Hepatocyte (in vitro differentiated cells): ENCODE measurements at regions not wholly inside any gene's neighbourhood (a gene's known extent, or its start where the extent isn't known, plus 50 kb on each side); places are given as distances from the start of the nearest gene placed in this dataset.

Experiments
- EZH2phosphoT487 ChIP-seq: fragments of 200-600 bp; sonication (generic); IDR thresholded peaks from one replicate; pipeline ENCODE4 v1.6.1; 2018; ENCODE audit warnings: antibody characterized with exemption, mild to moderate bottlenecking, low read depth, moderate library complexity; ENCODE audit not compliant: unreplicated experiment, severe bottlenecking
- TF ChIP-seq, protein P1 (sequence below): fragments of 200-600 bp; sonication (generic); IDR thresholded peaks from 2 replicates; pipeline ENCODE4 v1.5.1; 2016; ENCODE audit warnings: antibody characterized with exemption, mild to moderate bottlenecking; ENCODE audit not compliant: poor library complexity

DNA sequence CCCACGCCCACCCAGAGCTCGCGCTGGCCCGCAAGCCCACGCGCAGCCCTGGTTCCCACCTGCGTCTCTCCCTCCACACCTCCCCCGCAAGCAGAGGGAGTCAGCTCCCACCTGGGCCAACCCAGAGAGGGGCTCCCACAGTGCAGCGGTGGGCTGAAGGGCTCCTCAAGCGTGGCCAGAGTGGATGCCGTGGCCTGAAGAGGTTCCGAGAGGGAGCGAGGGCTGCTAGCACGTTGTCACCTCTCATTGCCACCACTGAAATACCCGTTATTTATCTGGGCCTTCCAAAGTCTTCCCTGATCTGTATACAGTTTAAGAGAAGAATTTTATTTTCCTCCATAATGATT is 88.3 kb upstream of the MYLIP start:
- TF ChIP-seq, protein P1, sequence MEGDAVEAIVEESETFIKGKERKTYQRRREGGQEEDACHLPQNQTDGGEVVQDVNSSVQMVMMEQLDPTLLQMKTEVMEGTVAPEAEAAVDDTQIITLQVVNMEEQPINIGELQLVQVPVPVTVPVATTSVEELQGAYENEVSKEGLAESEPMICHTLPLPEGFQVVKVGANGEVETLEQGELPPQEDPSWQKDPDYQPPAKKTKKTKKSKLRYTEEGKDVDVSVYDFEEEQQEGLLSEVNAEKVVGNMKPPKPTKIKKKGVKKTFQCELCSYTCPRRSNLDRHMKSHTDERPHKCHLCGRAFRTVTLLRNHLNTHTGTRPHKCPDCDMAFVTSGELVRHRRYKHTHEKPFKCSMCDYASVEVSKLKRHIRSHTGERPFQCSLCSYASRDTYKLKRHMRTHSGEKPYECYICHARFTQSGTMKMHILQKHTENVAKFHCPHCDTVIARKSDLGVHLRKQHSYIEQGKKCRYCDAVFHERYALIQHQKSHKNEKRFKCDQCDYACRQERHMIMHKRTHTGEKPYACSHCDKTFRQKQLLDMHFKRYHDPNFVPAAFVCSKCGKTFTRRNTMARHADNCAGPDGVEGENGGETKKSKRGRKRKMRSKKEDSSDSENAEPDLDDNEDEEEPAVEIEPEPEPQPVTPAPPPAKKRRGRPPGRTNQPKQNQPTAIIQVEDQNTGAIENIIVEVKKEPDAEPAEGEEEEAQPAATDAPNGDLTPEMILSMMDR: no peak
- TF ChIP-seq EZH2phosphoT487: no peak
